ENCODE measurements at regions not wholly inside any gene's neighbourhood (a gene's known extent, or its start where the extent isn't known, plus 50 kb on each side); places are given as distances from the start of the nearest gene placed in this dataset.

DNA sequence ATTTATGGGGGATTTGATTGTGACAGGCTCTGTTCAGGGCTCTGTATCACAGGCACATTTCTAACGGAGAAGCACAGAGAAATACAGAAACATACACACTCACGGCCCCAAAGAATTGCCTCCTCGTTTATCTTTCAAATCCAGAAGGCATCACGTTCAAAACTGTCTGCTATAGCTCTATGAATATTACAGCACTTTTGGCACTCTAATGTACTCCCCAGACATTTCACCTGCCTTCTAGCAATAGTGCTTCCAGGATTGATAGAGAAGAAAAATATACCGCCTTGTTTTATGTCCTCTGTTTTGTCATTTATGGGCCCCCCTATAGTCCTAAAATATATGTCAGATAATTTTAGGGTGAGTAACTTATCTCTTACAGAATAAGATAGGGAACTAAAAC, 947.5 kb downstream of the ANKRD7 start:
- TF ChIP-seq ESRRG (CRISPR knock-in tag; IDR thresholded peaks at IDR 0.05), result no peak
- no peak for ATAC-seq

DNA sequence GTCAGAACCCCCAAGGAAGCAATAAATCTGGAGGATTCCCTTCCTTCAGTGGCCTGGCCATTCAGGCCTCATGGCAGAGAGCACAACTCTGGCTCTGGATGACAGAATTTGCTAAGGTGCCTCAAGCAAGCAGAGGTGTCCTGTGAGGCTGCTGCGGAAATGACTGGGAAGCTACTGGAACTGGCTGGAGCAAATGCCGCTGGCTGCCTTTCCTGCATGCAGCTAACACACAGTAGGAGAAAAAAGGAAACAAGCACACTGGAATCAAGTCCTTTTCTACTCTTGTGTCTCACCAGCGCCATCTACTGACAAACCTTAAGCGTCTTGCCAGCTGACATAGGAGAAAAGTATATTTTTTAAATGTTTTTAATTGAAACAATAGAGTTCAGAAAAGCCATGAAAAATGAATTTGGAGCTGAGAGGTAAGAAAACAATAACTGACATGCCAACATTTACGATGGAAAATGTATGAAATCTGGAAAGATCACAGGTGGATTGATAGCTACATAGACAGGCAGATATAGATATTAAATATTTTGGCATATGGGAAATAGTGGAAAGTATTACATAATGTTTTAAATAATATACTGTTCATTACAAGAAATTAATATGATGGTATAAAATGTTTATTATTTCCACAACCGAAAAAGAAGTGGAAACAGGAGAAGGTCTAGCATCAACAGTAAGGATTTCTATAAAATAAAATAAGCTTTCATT, 951.6 kb downstream of the ANKRD7 start:
- peak; percentile 78 for ATAC-seq
- TF ChIP-seq, protein P1, sequence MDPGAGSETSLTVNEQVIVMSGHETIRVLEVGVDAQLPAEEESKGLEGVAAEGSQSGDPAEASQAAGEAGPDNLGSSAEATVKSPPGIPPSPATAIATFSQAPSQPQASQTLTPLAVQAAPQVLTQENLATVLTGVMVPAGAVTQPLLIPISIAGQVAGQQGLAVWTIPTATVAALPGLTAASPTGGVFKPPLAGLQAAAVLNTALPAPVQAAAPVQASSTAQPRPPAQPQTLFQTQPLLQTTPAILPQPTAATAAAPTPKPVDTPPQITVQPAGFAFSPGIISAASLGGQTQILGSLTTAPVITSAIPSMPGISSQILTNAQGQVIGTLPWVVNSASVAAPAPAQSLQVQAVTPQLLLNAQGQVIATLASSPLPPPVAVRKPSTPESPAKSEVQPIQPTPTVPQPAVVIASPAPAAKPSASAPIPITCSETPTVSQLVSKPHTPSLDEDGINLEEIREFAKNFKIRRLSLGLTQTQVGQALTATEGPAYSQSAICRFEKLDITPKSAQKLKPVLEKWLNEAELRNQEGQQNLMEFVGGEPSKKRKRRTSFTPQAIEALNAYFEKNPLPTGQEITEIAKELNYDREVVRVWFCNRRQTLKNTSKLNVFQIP (CRISPR knock-in tag; IDR thresholded peaks at IDR 0.05; ENCODE audit: borderline replicate concordance, low read depth), result no peak

DNA sequence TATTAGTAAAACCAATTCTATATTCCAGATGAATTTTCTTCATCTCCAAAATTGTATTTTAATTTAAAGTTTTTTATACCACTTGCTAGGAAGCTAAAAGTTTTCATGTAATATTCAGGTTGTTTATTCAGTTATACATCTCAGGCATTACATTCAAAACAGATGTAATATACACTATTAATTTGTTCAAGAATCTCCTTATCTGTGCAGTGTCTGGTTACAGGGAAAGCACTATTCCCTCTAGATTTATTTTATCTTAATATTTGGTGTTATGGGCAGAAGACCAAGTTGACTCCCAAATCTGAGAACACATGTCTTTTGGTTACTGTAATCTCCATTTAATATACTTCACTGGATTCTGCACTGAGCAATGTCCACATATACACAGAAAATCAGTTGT, 953.4 kb downstream of the ANKRD7 start:
- no peak for ATAC-seq

DNA sequence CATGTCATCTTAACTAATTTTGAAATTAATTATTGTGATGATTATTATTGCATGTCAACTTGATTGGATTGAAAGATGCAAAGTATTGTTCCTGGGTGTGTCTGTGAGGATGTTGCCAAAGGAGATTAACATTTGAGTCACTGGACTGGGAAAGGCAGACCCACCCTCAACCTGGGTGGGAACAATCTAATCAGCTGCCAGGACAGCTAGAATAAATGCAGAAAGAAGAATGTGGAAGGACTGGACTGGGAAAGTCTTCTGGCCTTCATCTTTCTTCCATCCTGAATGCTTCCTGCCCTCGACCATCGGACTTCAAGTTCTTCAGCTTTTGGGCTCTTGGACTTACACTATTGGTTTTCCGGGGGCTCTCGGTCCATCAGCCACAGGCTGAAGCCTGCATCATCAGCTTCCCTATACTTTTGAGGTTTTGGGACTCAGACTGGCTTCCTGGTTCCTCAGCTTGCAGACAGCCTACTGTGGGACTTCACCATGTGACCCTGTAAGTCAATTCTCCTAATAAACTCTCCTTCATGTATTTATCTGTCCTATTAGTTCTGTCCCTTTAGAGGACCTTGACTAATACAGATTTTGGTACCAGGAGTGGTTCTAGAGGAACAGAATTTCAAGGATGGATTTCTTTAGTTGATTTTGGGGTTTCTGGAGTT, 959.8 kb downstream of the ANKRD7 start:
- no peak for ATAC-seq
- no peak for TF ChIP-seq ZFP3 (CRISPR knock-in tag; IDR thresholded peaks at IDR 0.05)
- TF ChIP-seq, protein P2, sequence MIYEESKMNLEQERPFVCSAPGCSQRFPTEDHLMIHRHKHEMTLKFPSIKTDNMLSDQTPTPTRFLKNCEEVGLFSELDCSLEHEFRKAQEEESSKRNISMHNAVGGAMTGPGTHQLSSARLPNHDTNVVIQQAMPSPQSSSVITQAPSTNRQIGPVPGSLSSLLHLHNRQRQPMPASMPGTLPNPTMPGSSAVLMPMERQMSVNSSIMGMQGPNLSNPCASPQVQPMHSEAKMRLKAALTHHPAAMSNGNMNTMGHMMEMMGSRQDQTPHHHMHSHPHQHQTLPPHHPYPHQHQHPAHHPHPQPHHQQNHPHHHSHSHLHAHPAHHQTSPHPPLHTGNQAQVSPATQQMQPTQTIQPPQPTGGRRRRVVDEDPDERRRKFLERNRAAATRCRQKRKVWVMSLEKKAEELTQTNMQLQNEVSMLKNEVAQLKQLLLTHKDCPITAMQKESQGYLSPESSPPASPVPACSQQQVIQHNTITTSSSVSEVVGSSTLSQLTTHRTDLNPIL (CRISPR knock-in tag; IDR thresholded peaks at IDR 0.05; ENCODE audit: low read depth), result no peak
- TF ChIP-seq TCF4 (CRISPR knock-in tag; IDR thresholded peaks at IDR 0.05; ENCODE audit: borderline replicate concordance), result no peak
- no peak for TF ChIP-seq ESRRG (CRISPR knock-in tag; IDR thresholded peaks at IDR 0.05)
- TF ChIP-seq CSDC2 (CRISPR knock-in tag; IDR thresholded peaks at IDR 0.05), result no peak

More for the DNA sequence above, 953.4 kb downstream of the ANKRD7 start:
- TF ChIP-seq, protein P3, sequence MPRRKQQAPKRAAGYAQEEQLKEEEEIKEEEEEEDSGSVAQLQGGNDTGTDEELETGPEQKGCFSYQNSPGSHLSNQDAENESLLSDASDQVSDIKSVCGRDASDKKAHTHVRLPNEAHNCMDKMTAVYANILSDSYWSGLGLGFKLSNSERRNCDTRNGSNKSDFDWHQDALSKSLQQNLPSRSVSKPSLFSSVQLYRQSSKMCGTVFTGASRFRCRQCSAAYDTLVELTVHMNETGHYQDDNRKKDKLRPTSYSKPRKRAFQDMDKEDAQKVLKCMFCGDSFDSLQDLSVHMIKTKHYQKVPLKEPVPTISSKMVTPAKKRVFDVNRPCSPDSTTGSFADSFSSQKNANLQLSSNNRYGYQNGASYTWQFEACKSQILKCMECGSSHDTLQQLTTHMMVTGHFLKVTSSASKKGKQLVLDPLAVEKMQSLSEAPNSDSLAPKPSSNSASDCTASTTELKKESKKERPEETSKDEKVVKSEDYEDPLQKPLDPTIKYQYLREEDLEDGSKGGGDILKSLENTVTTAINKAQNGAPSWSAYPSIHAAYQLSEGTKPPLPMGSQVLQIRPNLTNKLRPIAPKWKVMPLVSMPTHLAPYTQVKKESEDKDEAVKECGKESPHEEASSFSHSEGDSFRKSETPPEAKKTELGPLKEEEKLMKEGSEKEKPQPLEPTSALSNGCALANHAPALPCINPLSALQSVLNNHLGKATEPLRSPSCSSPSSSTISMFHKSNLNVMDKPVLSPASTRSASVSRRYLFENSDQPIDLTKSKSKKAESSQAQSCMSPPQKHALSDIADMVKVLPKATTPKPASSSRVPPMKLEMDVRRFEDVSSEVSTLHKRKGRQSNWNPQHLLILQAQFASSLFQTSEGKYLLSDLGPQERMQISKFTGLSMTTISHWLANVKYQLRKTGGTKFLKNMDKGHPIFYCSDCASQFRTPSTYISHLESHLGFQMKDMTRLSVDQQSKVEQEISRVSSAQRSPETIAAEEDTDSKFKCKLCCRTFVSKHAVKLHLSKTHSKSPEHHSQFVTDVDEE (CRISPR knock-in tag; IDR thresholded peaks at IDR 0.05), result peak; percentile 70; the same call in 1 of the 2 replicates
- TF ChIP-seq TCF4 (CRISPR knock-in tag; IDR thresholded peaks at IDR 0.05; ENCODE audit: borderline replicate concordance) (peak; percentile 92), GLIS3 (CRISPR knock-in tag; IDR thresholded peaks at IDR 0.05) (no peak)

DNA sequence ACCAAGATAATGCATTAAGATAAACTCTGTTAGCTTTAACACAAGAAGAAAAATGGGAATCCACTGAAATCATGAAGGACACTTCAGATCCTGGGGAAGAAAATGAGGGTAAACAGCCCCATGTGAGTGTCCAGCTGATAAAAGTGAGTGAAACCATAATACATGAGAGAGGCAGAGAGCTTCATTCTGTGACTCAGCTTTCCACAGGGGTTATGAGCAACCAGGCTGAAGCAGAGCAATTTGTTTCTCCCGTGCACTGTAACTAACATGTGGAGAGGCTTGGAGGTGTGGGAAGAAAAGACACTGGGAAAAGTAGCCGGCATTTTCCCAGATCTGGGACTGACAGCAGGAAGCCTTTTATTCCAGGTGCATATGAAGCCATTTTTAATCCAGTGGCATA, 971.7 kb downstream of the ANKRD7 start:
- no peak for ATAC-seq
- TF ChIP-seq ZFP3 (CRISPR knock-in tag; IDR thresholded peaks at IDR 0.05), result no peak
- TF ChIP-seq GLIS3 (CRISPR knock-in tag; IDR thresholded peaks at IDR 0.05), result no peak
- no peak for TF ChIP-seq OSR1 (CRISPR knock-in tag; IDR thresholded peaks at IDR 0.05)
- no peak for TF ChIP-seq TCF4 (CRISPR knock-in tag; IDR thresholded peaks at IDR 0.05; ENCODE audit: borderline replicate concordance)
- TF ChIP-seq, protein P2 (CRISPR knock-in tag; IDR thresholded peaks at IDR 0.05; ENCODE audit: low read depth), result no peak
- TF ChIP-seq ISL1 (CRISPR knock-in tag; IDR thresholded peaks at IDR 0.05), result peak; percentile 70

DNA sequence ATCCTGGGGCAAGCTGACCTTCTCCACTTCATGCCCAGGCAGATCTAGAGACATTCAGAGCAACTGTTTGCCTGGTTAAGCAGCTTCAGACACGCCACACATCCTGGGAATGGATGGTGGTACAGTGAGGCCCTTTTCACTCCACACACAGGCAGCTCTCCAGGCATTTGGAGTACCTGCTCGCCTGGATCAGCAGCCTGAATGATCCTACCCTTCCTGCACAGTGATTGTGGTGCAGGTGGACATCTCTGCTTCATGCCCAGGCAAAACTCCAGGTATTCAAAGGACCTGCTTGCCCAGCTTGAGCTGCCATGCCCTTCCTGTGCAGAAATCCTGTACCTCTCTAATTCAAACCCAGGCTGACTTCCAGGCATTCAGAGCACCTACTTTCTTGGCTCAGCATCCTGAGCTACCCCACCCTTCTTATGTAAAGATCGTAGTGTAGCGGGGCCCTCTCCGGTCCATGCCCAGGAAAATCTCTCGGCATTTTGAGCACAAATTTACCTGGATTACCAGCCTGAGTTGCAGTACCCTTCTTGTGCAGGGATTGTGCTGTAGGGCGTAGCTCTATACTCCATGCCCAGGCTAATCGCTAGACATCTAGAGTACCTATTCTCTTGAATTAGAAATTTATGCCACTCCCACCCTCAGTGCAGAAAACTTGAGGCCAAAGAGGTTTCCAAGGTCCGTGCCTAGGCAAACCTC, 972.8 kb downstream of the ANKRD7 start:
- TF ChIP-seq SNAI2 (CRISPR knock-in tag; IDR thresholded peaks at IDR 0.05) (no peak), GLIS3 (CRISPR knock-in tag; IDR thresholded peaks at IDR 0.05) (no peak), ESRRG (CRISPR knock-in tag; IDR thresholded peaks at IDR 0.05) (no peak), ZNF565 (CRISPR knock-in tag; conservative IDR thresholded peaks at IDR 0.05; ENCODE audit: low read depth) (no peak), ARNTL (CRISPR knock-in tag; IDR thresholded peaks at IDR 0.05; ENCODE audit: borderline replicate concordance, low read depth) (no peak), ZNF70 (CRISPR knock-in tag; IDR thresholded peaks at IDR 0.05) (no peak), OSR1 (CRISPR knock-in tag; IDR thresholded peaks at IDR 0.05) (no peak), ISL1 (CRISPR knock-in tag; IDR thresholded peaks at IDR 0.05) (no peak), ZFP30 (CRISPR knock-in tag; IDR thresholded peaks at IDR 0.05) (no peak), ZFP3 (CRISPR knock-in tag; IDR thresholded peaks at IDR 0.05) (no peak), PPARA (CRISPR knock-in tag; IDR thresholded peaks at IDR 0.05; ENCODE audit: borderline replicate concordance) (no peak), ZNF8 (CRISPR knock-in tag; IDR thresholded peaks at IDR 0.05) (no peak), RARB (CRISPR knock-in tag; IDR thresholded peaks at IDR 0.05) (no peak)
- TF ChIP-seq, protein P4, sequence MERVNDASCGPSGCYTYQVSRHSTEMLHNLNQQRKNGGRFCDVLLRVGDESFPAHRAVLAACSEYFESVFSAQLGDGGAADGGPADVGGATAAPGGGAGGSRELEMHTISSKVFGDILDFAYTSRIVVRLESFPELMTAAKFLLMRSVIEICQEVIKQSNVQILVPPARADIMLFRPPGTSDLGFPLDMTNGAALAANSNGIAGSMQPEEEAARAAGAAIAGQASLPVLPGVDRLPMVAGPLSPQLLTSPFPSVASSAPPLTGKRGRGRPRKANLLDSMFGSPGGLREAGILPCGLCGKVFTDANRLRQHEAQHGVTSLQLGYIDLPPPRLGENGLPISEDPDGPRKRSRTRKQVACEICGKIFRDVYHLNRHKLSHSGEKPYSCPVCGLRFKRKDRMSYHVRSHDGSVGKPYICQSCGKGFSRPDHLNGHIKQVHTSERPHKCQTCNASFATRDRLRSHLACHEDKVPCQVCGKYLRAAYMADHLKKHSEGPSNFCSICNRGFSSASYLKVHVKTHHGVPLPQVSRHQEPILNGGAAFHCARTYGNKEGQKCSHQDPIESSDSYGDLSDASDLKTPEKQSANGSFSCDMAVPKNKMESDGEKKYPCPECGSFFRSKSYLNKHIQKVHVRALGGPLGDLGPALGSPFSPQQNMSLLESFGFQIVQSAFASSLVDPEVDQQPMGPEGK (CRISPR knock-in tag; IDR thresholded peaks at IDR 0.05; ENCODE audit: borderline replicate concordance), result no peak
- TF ChIP-seq, protein P2 (CRISPR knock-in tag; IDR thresholded peaks at IDR 0.05; ENCODE audit: low read depth), result no peak
- ATAC-seq, result peak; percentile 54; the same call in 2 of the 3 replicates

All from SK-N-SH treated with all-trans-retinoic acid at 6 μM for 48 hours (cell line).